Hematopoietic multipotent progenitor cell treated with erythropoietin and hydrocortisone succinate and interleukin-3 and kit ligand, for 17 days (in vitro differentiated cells): ENCODE measurements at regions not wholly inside any gene's neighbourhood (a gene's known extent, or its start where the extent isn't known, plus 50 kb on each side); places are given as distances from the start of the nearest gene placed in this dataset.

Experiments used
- DNase-seq: peaks from one replicate; pipeline ENCODE4 v3.0.0-alpha.2; 2015; ENCODE audit warnings: low spot score

GRCh38 chr9:21564175-21564574 is 82.1 kb upstream of the IFNE start:
- DNase-seq, result no peak

DNA sequence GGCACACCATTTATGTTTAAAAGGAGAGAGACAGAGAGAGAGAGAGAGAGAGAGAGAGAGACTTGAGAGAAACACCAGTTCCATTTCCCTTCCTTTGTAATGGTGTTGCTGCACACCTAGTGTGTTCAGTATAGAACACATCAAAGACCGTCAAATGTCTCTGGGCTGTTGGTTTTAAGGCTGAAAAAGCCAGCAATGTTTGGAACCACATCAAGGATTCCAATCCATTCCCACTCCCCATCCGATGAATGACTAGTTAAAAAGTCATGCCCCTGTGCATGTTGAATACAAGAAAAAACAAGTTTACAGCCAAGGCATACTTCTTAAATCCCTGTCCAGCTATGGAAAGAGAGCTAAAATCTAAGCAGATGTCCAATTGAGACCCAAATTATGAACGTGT is 83.0 kb upstream of the IFNE start:
- DNase-seq, result no peak

DNA sequence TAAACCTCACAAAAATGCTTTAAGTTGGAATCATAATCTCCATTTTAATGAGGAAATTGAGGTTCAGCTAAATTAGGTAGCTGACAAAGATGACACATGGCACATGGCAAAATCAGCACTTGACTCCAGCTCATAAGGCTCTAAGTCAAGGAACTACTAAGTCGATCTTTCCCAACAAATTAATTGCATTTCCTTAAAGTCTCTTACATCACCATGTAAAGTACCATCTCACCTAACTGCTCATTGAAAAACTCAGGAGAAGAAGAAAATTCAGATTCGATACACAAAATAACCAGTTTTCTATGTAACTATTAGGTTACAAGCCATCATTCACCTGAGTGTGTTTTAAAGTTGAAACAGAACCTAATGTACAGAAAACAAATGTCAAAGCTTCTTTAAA is 85.8 kb upstream of the IFNE start:
- DNase-seq, result no peak

GRCh38 chr9:21568484-21568883 is 86.4 kb upstream of the IFNE start:
- DNase-seq, result no peak

DNA sequence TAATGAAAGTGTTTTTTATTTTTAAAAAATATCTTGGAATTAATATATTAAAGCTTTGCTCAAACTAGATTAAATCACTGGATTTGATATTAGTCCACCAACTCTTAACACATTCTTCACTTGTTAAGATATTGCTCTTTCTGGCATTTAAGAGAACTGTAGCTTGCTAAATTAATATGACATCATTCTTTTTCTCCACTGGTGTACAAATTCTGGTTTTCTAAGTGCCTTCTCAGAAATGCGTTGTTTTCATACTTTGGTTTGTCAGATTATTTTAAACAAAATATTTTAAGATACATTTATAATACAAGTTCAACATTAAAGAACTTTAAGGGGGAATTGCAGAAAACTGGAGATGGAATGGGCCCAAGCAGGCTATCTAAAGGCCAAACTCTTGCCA is 87.6 kb upstream of the IFNE start:
- DNase-seq, result no peak

GRCh38 chr9:21570643-21571275 is 88.6 kb upstream of the IFNE start:
- DNase-seq, result no peak

GRCh38 chr9:21574261-21574660 is 92.1 kb upstream of the IFNE start:
- DNase-seq, result no peak

DNA sequence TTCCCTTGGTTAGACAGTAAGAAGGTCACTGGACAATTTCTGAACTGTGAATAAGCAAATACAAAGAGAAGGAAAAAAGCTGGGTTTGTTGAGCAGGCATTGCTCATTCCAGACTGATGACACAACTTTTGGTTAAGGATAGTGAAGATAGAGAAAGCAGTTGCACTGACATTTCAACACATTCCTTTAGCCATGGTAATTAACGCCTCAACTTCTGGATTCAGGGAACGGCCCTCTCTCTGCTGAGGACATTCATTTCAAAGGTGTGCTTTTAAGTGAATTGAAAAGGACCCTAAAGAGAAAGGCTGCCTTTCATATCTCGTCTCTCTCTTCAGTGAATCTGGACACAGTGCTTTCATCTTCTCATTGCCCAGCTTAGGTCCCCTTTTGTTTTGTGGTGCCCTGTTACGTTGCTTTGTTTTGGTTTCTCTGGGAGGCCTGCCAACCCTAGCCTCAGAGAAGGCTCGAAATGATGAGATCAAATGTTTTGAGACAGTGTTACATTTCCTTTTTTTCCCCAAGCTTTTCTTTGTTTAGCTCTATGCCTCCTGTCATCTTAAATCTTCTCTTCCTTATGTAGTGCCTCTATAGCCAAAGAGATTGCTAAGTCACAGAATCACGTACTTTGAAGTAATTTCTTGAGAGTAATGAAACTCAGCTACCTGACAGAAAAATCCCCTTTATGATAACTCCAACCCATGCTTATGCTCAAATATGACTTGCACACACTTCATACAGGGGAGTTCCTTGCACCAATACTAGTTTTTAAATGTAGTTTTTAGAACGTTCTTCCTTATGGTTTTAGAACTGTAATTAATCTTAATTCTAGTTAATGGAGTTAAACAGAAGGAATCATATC is 94.4 kb upstream of the IFNE start:
- no peak for DNase-seq

DNA sequence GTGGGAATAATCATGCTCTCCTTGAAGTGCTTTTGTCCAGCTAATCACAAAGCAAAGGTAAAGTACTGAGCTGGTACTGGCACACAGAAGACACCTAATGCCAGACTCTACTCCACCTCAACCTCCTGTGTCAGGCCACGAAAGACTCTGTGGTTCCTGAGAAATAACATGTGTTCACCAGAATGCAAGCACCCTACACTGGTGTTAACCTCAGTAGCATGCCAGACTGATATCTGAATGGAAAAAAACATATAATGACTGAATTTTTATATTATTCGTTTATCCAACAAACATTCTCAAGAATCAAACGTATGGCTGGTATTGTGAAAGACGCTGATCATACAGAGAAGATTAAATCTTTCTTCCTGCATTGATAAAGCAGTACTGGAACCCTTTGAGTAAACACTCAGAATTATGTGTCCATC is 97.1 kb upstream of the IFNE start:
- DNase-seq, result no peak

DNA sequence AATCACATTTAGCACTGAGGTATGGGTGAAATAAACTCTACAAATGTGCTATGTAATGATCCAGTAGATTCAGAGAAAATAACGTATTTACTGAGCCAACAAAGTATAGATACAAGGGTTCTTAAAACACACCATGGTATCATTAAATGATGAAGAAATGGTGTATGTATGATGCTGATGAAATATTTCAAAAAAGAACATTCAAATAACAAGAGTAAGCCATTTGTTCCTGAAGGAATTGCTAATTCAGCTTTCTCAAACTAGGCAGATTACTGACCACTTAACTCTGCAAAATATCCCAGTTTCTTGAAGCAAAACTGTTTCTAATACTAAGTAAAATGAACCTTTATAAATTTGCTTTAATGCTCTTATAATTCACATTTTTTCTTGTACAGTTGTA is 97.6 kb upstream of the IFNE start:
- no peak for DNase-seq

GRCh38 chr9:21580636-21581378 is 98.7 kb upstream of the IFNE start:
- DNase-seq, result no peak

DNA sequence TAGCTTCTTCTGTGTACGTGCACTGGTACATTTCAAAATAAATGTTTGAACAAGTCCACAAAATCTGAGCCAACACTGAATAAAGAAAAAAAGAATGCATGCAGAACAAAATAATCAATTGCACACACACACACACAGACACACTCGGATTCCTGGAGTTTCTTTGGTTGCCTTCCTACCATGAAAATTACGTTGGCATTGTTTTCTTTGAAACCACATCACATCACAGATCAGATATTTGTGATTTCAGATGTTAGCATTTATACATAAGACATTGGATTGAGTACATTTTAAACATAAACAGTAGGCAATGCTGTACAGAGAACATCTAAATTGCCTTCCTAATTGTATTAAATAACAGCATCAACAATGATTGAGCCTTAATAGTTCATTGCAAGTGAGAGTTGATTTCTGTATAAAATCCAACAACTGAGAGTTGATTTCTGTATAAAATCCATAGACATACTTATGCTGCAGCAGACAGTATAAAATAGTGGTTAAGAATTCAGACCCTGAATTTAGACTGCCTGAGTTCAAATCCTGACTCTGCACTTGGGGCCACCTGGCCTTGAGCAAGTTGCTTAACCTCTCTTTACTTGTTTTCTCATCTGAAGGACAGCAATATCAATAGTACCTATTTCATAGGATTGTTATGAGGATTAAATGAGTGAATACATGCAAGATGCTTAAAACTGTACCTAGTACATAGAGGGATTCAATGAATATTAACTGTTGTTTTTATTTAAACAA is 101.7 kb upstream of the IFNE start:
- no peak for DNase-seq

GRCh38 chr9:21584890-21585289 is 102.8 kb upstream of the IFNE start:
- no peak for DNase-seq

- no peak for DNase-seq
Observed at GRCh38 chr9:21585756-21586752, 103.9 kb upstream of the IFNE start.

DNA sequence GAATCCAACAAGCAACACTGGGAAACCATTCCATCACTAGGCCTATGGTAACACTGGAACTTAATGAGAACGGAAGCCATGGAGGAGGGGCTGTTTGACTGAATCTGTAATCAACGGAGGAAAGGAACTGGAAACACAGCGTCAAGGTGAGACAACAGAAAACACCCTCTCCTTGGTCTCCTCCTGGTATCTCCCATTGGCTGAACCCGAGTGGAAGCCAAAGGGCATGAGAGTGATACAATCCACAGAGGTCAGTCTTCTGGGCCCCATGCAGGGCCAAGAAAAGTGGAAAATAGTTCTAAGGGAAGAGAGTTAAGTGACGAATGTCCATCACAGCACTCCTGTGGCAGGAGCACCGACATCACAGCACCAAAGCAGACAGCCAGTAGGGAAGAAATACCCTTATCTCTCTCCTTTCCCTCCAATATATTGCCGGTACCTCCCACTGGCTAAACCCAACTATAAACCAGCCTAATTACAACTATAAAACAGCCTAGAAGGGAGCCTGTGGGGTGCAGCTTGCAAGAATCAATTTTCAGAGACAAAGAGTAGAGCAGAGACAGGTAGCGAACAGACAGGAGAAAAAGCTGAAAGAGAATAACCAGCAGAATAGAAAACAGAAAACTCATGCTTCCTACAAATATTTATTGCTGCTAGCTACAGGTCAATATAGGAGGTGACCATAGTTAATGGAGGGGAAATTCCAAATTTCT is 107.4 kb upstream of the IFNE start:
- DNase-seq, result no peak

DNA sequence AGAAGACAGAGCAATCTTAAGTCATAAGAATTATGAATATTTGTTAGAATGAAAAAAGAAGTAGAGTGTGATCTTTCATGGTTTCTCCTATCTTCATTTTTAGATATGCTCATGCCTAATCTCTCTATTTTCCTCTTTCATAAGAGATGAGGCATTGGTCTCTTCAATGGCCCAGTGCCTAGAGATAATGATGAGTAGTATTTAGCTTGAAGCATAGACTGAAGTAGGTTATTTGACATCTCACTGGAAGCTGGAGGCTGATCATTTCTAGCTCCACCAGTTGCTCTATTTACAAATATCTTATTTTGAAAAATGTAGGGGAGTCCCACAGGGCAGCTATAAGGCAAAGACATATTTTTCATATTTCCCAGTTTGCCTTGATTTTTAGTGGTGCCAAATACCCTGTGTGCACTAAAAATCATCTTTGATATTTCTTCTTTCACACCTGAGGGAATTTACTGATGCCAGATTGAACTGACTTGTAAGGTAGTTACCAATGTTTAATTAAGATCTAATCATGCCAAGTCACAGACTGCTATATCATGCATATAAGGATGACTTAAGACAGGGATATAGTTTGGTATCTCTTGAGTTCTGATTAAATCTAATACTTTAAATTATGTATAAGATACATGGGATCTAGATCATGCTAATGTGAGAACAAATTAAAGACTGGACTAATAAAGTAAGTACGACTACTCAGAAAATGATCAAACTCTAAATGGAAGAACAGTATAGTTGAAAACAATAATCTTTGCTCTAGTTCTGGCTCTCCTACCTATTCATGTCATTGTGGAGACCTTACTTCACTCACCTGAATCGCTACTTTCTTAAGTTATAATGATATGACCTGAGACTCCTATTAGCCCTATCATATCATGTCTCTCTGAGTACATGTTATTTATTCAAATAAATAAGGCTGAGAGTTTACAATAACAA is 108.2 kb upstream of the IFNE start:
- no peak for DNase-seq

DNA sequence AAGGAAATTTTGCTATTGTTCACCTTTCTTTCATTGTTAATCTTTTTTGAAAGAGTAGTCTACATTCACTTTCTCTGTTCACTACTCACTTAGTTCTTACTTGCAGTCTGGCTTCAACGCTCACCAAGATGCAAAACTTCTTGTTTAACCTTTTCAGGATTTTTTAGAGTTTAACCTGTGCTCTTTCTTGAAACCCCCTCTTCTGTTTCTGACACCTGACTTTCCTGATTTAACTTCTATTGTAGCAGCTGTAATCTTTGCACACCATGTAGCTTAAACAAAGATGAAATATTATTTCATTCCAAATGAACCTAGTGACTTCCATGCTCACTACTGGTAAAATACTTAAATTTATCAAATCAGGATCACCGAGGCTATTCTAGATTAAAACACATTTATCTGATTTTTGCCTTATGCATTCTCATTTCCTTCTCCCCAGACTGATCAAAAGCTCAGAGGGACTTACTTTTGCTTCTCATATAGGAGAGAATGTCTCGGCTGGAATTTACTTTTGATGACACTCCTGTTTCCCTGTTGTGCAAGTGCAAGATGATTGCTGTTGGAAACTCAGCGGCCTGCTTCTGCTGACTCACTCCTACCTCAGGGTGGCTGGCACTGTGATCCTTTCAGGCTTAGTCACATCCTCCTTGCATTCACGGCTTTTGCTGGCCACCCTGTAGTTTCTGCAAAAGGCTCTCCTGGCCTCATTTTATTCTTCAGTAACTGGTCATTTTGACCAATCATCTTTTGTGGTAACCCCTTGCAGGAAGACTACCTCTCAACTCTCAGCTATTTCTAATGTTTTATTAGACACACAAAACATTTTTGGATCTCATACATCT is 109.3 kb upstream of the IFNE start:
- no peak for DNase-seq

GRCh38 chr9:21592063-21592338 is 109.9 kb upstream of the IFNE start:
- DNase-seq, result no peak

DNA sequence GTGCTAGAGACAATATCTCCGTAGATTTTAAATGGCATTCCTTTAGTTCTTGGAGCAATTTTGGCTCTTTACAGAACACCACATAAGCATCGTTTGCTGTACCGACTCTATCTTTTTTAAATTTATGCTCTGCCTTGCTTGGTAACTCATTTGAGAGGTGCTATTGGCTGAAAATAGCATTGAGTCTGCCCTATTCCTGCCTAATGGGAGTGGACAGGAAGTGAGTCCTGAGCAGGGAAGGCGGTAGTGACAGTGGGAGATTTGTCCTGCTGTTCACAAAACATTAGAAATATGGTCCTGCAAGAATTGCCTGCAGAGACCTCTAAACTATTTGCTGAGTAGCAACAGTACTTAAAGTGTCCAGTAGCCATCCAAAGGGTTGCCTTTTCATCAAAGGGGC is 115.2 kb upstream of the IFNE start:
- no peak for DNase-seq
